Colonic mucosa (tissue), 4 donors: ENCODE measurements at regions not wholly inside any gene's neighbourhood (a gene's known extent, or its start where the extent isn't known, plus 50 kb on each side); places are given as distances from the start of the nearest gene placed in this dataset.
"Not testable (repeated sequence)": the region's sequence is repeated elsewhere in the genome, so short reads cannot be mapped to it uniquely, and the experiment has no call there.

Experiments
- DNase-seq: peaks from one replicate; pipeline ENCODE4 v3.0.0-alpha.2; 2020
- H3K27ac ChIP-seq: fragments of 200-600 bp; one replicate; pipeline ENCODE4 v1.8.0; 2021
- H3K27me3 ChIP-seq: fragments of 200-600 bp; one replicate; pipeline ENCODE4 v1.8.0; 2021
- H3K36me3 ChIP-seq: fragments of 200-600 bp; one replicate; pipeline ENCODE4 v1.8.0; 2021
- H3K4me1 ChIP-seq: fragments of 200-600 bp; one replicate; pipeline ENCODE4 v1.8.0; 2021; ENCODE audit warnings: mild to moderate bottlenecking
- H3K4me3 ChIP-seq: fragments of 200-600 bp; one replicate; pipeline ENCODE4 v1.8.0; 2021
- H3K9ac ChIP-seq, 2 donors: one replicate each; pipeline ENCODE4 v1.7.0; 2013; ENCODE audit warnings: control low read depth in 2 of 2, low read depth in 2 of 2, low read length in 2 of 2
- H3K9me3 ChIP-seq: fragments of 200-600 bp; one replicate; pipeline ENCODE4 v1.8.0; 2021
- CTCF ChIP-seq: fragments of 200-600 bp; IDR thresholded peaks from one replicate; pipeline ENCODE4 v1.8.0; 2022; ENCODE audit warnings: antibody characterized with exemption, mild to moderate bottlenecking
- intact Hi-C: fragments of 100-400 bp; cut with DNase I; formaldehyde crosslinking; loops from one replicate; pipeline ENCODE4 v1.14.1; 2022
- donor health status: healthy.
- donor health status: DM: no; HTN: no; CAD: no.
- donor health status: DM: no; HTN: no; CAD: no.

- intact Hi-C loops = no loop called here
- Histone ChIP-seq H3K4me3 (no peak overlapping the region), H3K27ac (no peak overlapping the region), H3K9me3 (no peaks in the 10 kb centered on the region), H3K4me1 (no peaks in the 10 kb centered on the region), H3K9ac (no peak overlapping the region), H3K27me3 (no peaks in the 10 kb centered on the region), H3K36me3 (no peaks in the 10 kb centered on the region)
- TF ChIP-seq CTCF = no peak
- no peak for DNase-seq
Observed at GRCh38 chr3:721086-721485, 371.7 kb upstream of the CNTN6 start.

- Histone ChIP-seq H3K4me1 (no peaks in the 10 kb centered on the region), H3K4me3 (no peak overlapping the region), H3K27ac (no peak overlapping the region), H3K36me3 (no peaks in the 10 kb centered on the region), H3K9me3 (no peaks in the 10 kb centered on the region), H3K9ac (no peak overlapping the region), H3K27me3 (no peaks in the 10 kb centered on the region)
- no peak for DNase-seq
- no peak for TF ChIP-seq CTCF
- intact Hi-C loops = no loop called here
Observed at GRCh38 chr3:732326-732928, 360.4 kb upstream of the CNTN6 start.

- Histone ChIP-seq H3K27ac (no peak overlapping the region), H3K4me3 (no peak overlapping the region), H3K36me3 (no peaks in the 10 kb centered on the region), H3K4me1 (no peaks in the 10 kb centered on the region), H3K9ac (no peak overlapping the region), H3K9me3 (no peaks in the 10 kb centered on the region), H3K27me3 (no peaks in the 10 kb centered on the region)
- TF ChIP-seq CTCF = no peak
- intact Hi-C loops = no loop called here
- DNase-seq = no peak
Observed at GRCh38 chr3:733313-733712, 359.5 kb upstream of the CNTN6 start.

- TF ChIP-seq CTCF = no peak
- intact Hi-C loops = no loop called here
- Histone ChIP-seq H3K9ac (no peak overlapping the region), H3K4me1 (no peaks in the 10 kb centered on the region), H3K27me3 (no peaks in the 10 kb centered on the region), H3K9me3 (no peaks in the 10 kb centered on the region), H3K4me3 (no peak overlapping the region), H3K36me3 (no peaks in the 10 kb centered on the region), H3K27ac (no peak overlapping the region)
- DNase-seq = no peak
Observed at GRCh38 chr3:757711-758110, 335.1 kb upstream of the CNTN6 start.

- H3K27me3 ChIP-seq = no peaks in the 10 kb centered on the region
- intact Hi-C loops = no loop called here
- no peak overlapping the region for H3K4me3 ChIP-seq
- no peak for TF ChIP-seq CTCF
- no peak overlapping the region for H3K27ac ChIP-seq
- no peaks in the 10 kb centered on the region for H3K9me3 ChIP-seq
- no peaks in the 10 kb centered on the region for H3K4me1 ChIP-seq
- no peak overlapping the region for H3K9ac ChIP-seq
- H3K36me3 ChIP-seq = no peaks in the 10 kb centered on the region
- no peak for DNase-seq
Observed at GRCh38 chr3:759106-759505, 333.7 kb upstream of the CNTN6 start.

GRCh38 chr3:773433-773832, 319.4 kb upstream of the CNTN6 start:
- intact Hi-C loops = not testable (repeated sequence)

More at GRCh38 chr3:773433-773832, 319.4 kb upstream of the CNTN6 start:
- not testable (repeated sequence) for H3K9ac ChIP-seq, H3K4me1 ChIP-seq, H3K4me3 ChIP-seq, DNase-seq, H3K36me3 ChIP-seq, H3K9me3 ChIP-seq, H3K27ac ChIP-seq, H3K27me3 ChIP-seq
